ENCODE measurements at regions not wholly inside any gene's neighbourhood (a gene's known extent, or its start where the extent isn't known, plus 50 kb on each side); places are given as distances from the start of the nearest gene placed in this dataset.
"Not testable (repeated sequence)": the region's sequence is repeated elsewhere in the genome, so short reads cannot be mapped to it uniquely, and the experiment has no call there.

GRCh38 chr5:159560088-159560487 lies 229.8 kb upstream of the IL12B start:
- DNase-seq = no peak
- CTCF ChIA-PET = no interaction called here
- H3K36me3 Mint-ChIP-seq = no peaks in the 10 kb centered on the region
- no peak overlapping the region for H3K27ac Mint-ChIP-seq
- no peak overlapping the region for H3K4me3 Mint-ChIP-seq
- peaks cover 11% of the 10 kb centered on the region for H3K27me3 Mint-ChIP-seq
- no peaks in the 10 kb centered on the region for H3K4me1 Mint-ChIP-seq
- H3K9me3 Mint-ChIP-seq = no peaks in the 10 kb centered on the region

- Mint-ChIP-seq H3K9me3 (no peaks in the 10 kb centered on the region), H3K4me3 (no peak overlapping the region), H3K36me3 (no peaks in the 10 kb centered on the region), H3K27ac (no peak overlapping the region), H3K4me1 (no peaks in the 10 kb centered on the region), H3K27me3 (peaks cover 18% of the 10 kb centered on the region)
- no peak for DNase-seq
- CTCF ChIA-PET = no interaction called here
These were observed 233.7 kb upstream of the IL12B start for GRCh38 chr5:159564031-159564430.

GRCh38 chr5:159566832-159567231 lies 236.5 kb upstream of the IL12B start:
- CTCF ChIA-PET = no interaction called here
- H3K27ac Mint-ChIP-seq = no peak overlapping the region
- H3K4me1 Mint-ChIP-seq = no peaks in the 10 kb centered on the region
- DNase-seq = no peak
- H3K27me3 Mint-ChIP-seq = peaks cover 14% of the 10 kb centered on the region
- H3K36me3 Mint-ChIP-seq = no peaks in the 10 kb centered on the region
- no peak overlapping the region for H3K4me3 Mint-ChIP-seq
- no peaks in the 10 kb centered on the region for H3K9me3 Mint-ChIP-seq

- no peaks in the 10 kb centered on the region for H3K9me3 Mint-ChIP-seq
- H3K36me3 Mint-ChIP-seq = no peaks in the 10 kb centered on the region
- no peak for DNase-seq
- no peak overlapping the region for H3K27ac Mint-ChIP-seq
- peaks cover 14% of the 10 kb centered on the region for H3K27me3 Mint-ChIP-seq
- H3K4me1 Mint-ChIP-seq = no peaks in the 10 kb centered on the region
- CTCF ChIA-PET = no interaction called here
- H3K4me3 Mint-ChIP-seq = no peak overlapping the region
These were observed 237.2 kb upstream of the IL12B start for GRCh38 chr5:159567461-159567860.

- peaks cover 12% of the 10 kb centered on the region for H3K27me3 Mint-ChIP-seq
- no peak overlapping the region for H3K27ac Mint-ChIP-seq
- CTCF ChIA-PET = no interaction called here
- H3K36me3 Mint-ChIP-seq = no peaks in the 10 kb centered on the region
- DNase-seq = no peak
- no peaks in the 10 kb centered on the region for H3K4me1 Mint-ChIP-seq
- no peak overlapping the region for H3K4me3 Mint-ChIP-seq
- no peaks in the 10 kb centered on the region for H3K9me3 Mint-ChIP-seq
These were observed 241.4 kb upstream of the IL12B start for GRCh38 chr5:159571501-159572244.

- no peaks in the 10 kb centered on the region for H3K9me3 Mint-ChIP-seq
- no peak overlapping the region for H3K4me3 Mint-ChIP-seq
- H3K36me3 Mint-ChIP-seq = no peaks in the 10 kb centered on the region
- DNase-seq = no peak
- H3K27ac Mint-ChIP-seq = no peak overlapping the region
- CTCF ChIA-PET = no interaction called here
- peaks cover 4% of the 10 kb centered on the region for H3K27me3 Mint-ChIP-seq
- H3K4me1 Mint-ChIP-seq = no peaks in the 10 kb centered on the region
These were observed 246.6 kb upstream of the IL12B start for GRCh38 chr5:159576902-159577301.

GRCh38 chr5:159581502-159582249 lies 251.4 kb upstream of the IL12B start:
- H3K9me3 Mint-ChIP-seq = no peaks in the 10 kb centered on the region
- no peak overlapping the region for H3K27ac Mint-ChIP-seq
- CTCF ChIA-PET = interaction anchor here (0.6 kb wide), 1 partner anchor 639 kb away, joined by 4 read pairs; no protein-coding TSS in a partner anchor
- no peaks in the 10 kb centered on the region for H3K4me1 Mint-ChIP-seq
- H3K27me3 Mint-ChIP-seq = no peaks in the 10 kb centered on the region
- H3K36me3 Mint-ChIP-seq = no peaks in the 10 kb centered on the region
- no peak overlapping the region for H3K4me3 Mint-ChIP-seq
- no peak for DNase-seq

GRCh38 chr5:159582756-159583541 lies 252.7 kb upstream of the IL12B start:
- H3K27ac Mint-ChIP-seq = no peak overlapping the region
- no peaks in the 10 kb centered on the region for H3K4me1 Mint-ChIP-seq
- H3K4me3 Mint-ChIP-seq = no peak overlapping the region
- no peak for DNase-seq
- CTCF ChIA-PET = no interaction called here
- H3K27me3 Mint-ChIP-seq = peaks cover 4% of the 10 kb centered on the region
- H3K9me3 Mint-ChIP-seq = no peaks in the 10 kb centered on the region
- no peaks in the 10 kb centered on the region for H3K36me3 Mint-ChIP-seq

GRCh38 chr5:159586921-159587320 lies 256.6 kb upstream of the IL12B start:
- Mint-ChIP-seq H3K27me3 (peaks cover 8% of the 10 kb centered on the region), H3K9me3 (no peaks in the 10 kb centered on the region), H3K4me1 (no peaks in the 10 kb centered on the region), H3K4me3 (no peak overlapping the region), H3K27ac (no peak overlapping the region), H3K36me3 (no peaks in the 10 kb centered on the region)
- CTCF ChIA-PET = no interaction called here
- no peak for DNase-seq

GRCh38 chr5:159588941-159589340 lies 258.7 kb upstream of the IL12B start:
- CTCF ChIA-PET = no interaction called here
- H3K36me3 Mint-ChIP-seq = no peaks in the 10 kb centered on the region
- no peaks in the 10 kb centered on the region for H3K9me3 Mint-ChIP-seq
- DNase-seq = no peak
- no peak overlapping the region for H3K27ac Mint-ChIP-seq
- no peaks in the 10 kb centered on the region for H3K4me1 Mint-ChIP-seq
- H3K27me3 Mint-ChIP-seq = peaks cover 12% of the 10 kb centered on the region
- H3K4me3 Mint-ChIP-seq = no peak overlapping the region

- CTCF ChIA-PET = no interaction called here
- H3K9me3 Mint-ChIP-seq = peaks cover 11% of the 10 kb centered on the region
- no peaks in the 10 kb centered on the region for H3K36me3 Mint-ChIP-seq
- peaks cover 8% of the 10 kb centered on the region for H3K27me3 Mint-ChIP-seq
- DNase-seq = no peak
- no peaks in the 10 kb centered on the region for H3K4me1 Mint-ChIP-seq
- H3K27ac Mint-ChIP-seq = no peak overlapping the region
- no peak overlapping the region for H3K4me3 Mint-ChIP-seq
These were observed 263.3 kb upstream of the IL12B start for GRCh38 chr5:159593518-159594073.

GRCh38 chr5:159595561-159595960 lies 265.3 kb upstream of the IL12B start:
- CTCF ChIA-PET, H3K36me3 Mint-ChIP-seq, H3K4me1 Mint-ChIP-seq, H3K27me3 Mint-ChIP-seq, H3K4me3 Mint-ChIP-seq, DNase-seq, H3K27ac Mint-ChIP-seq: not testable (repeated sequence)
- peaks cover 11% of the 10 kb centered on the region for H3K9me3 Mint-ChIP-seq

- Mint-ChIP-seq H3K27me3 (no peaks in the 10 kb centered on the region), H3K4me3 (no peak overlapping the region), H3K4me1 (peaks cover 11% of the 10 kb centered on the region), H3K27ac (no peak overlapping the region), H3K9me3 (peaks cover 16% of the 10 kb centered on the region), H3K36me3 (no peaks in the 10 kb centered on the region)
- DNase-seq = peak; percentile 27
- CTCF ChIA-PET = no interaction called here
These were observed 270.9 kb upstream of the IL12B start for GRCh38 chr5:159601216-159601615.

GRCh38 chr5:159602434-159602833 lies 272.1 kb upstream of the IL12B start:
- Mint-ChIP-seq H3K27me3 (no peaks in the 10 kb centered on the region), H3K4me1 (peaks cover 11% of the 10 kb centered on the region), H3K9me3 (peaks cover 15% of the 10 kb centered on the region), H3K36me3 (no peaks in the 10 kb centered on the region), H3K27ac (no peak overlapping the region), H3K4me3 (no peak overlapping the region)
- no peak for DNase-seq
- CTCF ChIA-PET = no interaction called here
